GM10248 (cell line): ENCODE measurements at regions not wholly inside any gene's neighbourhood (a gene's known extent, or its start where the extent isn't known, plus 50 kb on each side); places are given as distances from the start of the nearest gene placed in this dataset.
A peak's percentile ranks its signal among the peaks of the same experiment; 100 is the strongest.

Experiments
- CTCF ChIA-PET: fragments of 300-600 bp; sonication (Branson Sonifier 250); formaldehyde crosslinking; extraction: SDS; loops from one replicate; lab custom pipeline; 2021; ENCODE audit warnings: antibody characterized with exemption; lab: Yijun Ruan, JAX
- POLR2A ChIA-PET: fragments of 350-650 bp; sonication (Branson Sonifier 250); formaldehyde crosslinking; extraction: SDS; loops from one replicate; lab custom pipeline; 2020; ENCODE audit warnings: antibody characterized with exemption; lab: Yijun Ruan, JAX
- DNase-seq: peaks from one replicate; pipeline ENCODE4 v3.0.0; 2012; ENCODE audit errors: extremely low spot score
- TF ChIP-seq, protein P1 (sequence below): IDR thresholded peaks from 2 replicates; pipeline ENCODE4 v1.5.1; 2012; ENCODE audit warnings: mild to moderate bottlenecking, low read depth; ENCODE audit errors: extremely low read depth, missing control alignments, control extremely low read depth

DNA sequence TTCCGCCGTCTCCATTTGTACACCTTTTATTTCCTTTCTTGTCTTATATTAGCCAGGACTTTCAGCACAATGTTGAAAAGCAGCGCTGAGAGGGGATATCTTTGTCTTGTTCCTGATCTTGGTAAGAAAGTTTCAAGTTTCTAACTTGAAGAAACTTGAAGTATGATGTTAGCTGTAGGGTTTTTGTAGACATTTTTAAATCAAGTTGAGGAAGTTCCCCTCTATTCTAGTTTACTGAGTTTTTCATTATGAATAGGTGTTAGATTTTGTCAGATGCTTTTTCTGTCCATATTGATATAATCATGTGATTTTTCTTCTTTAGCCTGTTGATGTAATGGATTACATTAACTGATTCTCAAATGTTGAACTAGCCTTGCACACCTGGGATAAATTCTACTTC, 425.7 kb downstream of the PIK3R1 start:
- ChIA-PET CTCF (interaction anchor here (1.7 kb wide), 1 partner anchor 12 kb away, joined by 4 read pairs; no protein-coding TSS in a partner anchor), POLR2A (no interaction called here)
- no peak for DNase-seq
- TF ChIP-seq, protein P1, sequence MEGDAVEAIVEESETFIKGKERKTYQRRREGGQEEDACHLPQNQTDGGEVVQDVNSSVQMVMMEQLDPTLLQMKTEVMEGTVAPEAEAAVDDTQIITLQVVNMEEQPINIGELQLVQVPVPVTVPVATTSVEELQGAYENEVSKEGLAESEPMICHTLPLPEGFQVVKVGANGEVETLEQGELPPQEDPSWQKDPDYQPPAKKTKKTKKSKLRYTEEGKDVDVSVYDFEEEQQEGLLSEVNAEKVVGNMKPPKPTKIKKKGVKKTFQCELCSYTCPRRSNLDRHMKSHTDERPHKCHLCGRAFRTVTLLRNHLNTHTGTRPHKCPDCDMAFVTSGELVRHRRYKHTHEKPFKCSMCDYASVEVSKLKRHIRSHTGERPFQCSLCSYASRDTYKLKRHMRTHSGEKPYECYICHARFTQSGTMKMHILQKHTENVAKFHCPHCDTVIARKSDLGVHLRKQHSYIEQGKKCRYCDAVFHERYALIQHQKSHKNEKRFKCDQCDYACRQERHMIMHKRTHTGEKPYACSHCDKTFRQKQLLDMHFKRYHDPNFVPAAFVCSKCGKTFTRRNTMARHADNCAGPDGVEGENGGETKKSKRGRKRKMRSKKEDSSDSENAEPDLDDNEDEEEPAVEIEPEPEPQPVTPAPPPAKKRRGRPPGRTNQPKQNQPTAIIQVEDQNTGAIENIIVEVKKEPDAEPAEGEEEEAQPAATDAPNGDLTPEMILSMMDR = no peak

DNA sequence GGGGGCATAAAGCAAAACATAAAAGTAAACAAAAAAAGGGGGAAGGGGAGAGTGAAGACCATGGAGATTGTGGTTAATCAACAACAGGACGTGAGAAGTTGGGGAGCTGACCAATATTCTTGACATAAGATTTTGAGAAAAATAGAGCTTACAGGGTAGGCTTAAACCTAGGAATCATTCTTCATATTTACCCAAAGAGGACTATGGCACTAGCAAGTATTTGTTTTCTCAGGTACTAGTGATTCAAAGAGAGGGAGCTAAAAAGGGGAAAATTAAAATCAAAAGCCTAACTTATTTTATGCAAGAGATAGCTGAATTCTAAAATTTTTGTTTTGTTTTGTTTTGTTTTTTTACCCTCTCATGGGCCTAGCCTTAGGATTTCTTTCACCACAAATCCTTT, 427.5 kb downstream of the PIK3R1 start:
- ChIA-PET POLR2A (no interaction called here), CTCF (interaction anchor here (1.0 to 2.5 kb wide), 6 partner anchors 8 to 357 kb away, joined by 3 to 9 read pairs (median 4); no protein-coding TSS in a partner anchor)
- TF ChIP-seq, protein P1 = no peak
- no peak for DNase-seq

DNA sequence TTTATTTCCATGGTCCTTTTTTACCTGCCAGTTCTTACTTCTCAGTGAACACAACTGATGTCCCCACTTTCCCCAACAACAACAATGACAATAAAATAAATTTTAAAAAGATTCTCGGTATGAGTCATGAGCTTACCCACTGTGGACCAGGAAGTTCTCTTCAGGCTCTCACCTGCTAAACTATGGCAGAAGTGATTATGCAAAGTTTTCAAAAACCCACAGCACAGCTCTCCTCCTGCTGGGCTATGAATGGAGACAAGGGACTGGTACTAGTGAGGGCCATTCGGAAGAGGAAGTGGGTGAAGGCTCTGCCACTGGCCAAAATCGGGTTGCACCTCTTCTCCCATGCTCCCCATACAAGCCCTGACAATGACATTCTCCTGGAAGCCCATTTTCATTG, 429.4 kb downstream of the PIK3R1 start:
- TF ChIP-seq, protein P1 = no peak
- POLR2A ChIA-PET = no interaction called here
- CTCF ChIA-PET = interaction anchor here (1.0 to 2.5 kb wide), 7 partner anchors 9 to 359 kb away, joined by 3 to 9 read pairs (median 3); no protein-coding TSS in a partner anchor
- peak; percentile 30 for DNase-seq

DNA sequence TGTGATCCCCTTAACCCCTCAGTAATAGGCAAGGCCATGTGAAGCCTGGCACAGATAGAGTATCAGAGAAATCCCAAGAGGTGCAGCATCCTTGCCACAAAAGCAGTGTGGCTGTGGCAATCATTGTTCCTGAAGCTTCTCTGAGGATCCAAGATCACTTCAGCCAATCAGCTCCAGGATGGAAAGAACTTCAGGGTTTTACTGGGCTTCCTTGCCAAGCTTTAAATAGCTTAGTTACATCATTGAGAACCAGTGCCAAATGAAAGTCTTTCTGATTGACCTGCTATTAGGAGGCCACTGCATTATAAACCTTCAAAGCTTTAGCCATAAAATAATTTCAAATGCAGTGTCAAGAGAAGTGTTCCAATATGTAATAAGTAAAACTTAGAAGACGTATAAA, 430.6 kb downstream of the PIK3R1 start:
- POLR2A ChIA-PET = no interaction called here
- DNase-seq = no peak
- TF ChIP-seq, protein P1 = no peak
- CTCF ChIA-PET = interaction anchor here (1.4 kb wide), 1 partner anchor 12 kb away, joined by 5 read pairs; no protein-coding TSS in a partner anchor

DNA sequence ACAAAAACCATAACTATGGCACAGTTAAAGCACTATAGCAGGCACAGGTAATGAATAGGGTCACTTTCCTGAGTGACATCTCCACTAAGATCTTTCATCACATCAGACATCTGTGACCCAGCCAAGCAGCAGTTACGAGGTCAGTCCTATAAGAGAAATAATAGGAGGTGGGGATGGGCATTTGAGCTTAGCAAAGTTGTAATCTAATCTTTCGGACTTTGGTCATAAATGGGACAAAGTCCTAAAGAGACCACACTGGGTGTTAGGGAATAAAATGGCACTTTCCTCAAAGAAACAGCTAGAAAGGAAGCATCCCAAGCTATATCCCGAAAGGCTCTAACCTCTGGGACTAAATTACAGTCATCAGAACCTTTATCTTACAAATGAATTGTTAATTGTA, 432.2 kb downstream of the PIK3R1 start:
- ChIA-PET POLR2A (no interaction called here), CTCF (interaction anchor here (1.1 to 2.2 kb wide), 5 partner anchors 8 to 361 kb away, joined by 3 to 7 read pairs (median 3); no protein-coding TSS in a partner anchor)
- DNase-seq = no peak
- TF ChIP-seq, protein P1 = no peak

DNA sequence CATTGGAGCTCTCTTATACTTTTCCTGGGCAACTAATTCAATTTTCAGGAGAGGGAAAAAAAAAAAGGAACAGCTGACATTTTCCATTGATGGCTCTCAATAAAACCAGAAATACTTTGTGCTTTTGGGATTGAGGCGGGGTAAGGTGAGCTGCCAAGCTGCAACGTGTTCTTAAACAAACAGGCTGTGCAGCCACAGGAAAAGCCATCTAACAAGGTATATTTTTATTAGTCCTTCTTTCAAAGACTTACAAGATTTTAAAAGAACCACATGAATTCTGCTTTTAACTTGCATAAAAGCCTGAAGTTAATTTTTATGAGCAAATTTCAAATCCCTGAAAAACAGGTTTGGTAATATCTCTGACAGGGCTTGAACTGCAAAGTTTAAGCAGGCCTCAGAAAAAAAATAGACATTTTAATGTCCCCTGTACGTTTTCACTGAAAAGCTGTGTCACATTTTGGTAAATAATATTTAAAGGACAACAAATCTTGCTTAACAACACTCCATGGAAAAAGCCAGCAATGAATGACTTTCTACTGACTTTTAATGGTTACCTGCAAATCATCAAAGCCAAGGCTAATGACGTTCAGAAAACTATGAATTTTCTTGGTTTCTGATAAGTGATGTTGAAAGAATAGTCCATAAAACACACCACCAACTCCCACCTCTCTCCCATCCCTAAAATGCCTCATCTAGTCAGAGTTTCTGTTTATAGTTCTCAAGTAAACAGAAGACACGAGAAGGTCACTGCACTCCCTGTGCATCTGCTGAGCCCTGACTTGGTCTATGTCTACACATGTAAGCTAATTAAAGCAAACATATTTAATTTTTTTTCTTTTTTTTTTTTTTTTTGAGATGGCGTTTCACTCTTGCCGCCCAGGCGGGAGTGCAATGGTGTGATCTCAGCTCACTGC, 433.6 kb downstream of the PIK3R1 start:
- TF ChIP-seq, protein P1 = no peak
- ChIA-PET CTCF (interaction anchor here (0.8 to 2.2 kb wide), 4 partner anchors 8 to 363 kb away, joined by 3 to 7 read pairs (median 5); no protein-coding TSS in a partner anchor), POLR2A (interaction anchor here (0.6 kb wide), 1 partner anchor 317 kb away, joined by 3 read pairs; no protein-coding TSS in a partner anchor)
- no peak for DNase-seq
